ENCODE measurements at regions not wholly inside any gene's neighbourhood (a gene's known extent, or its start where the extent isn't known, plus 50 kb on each side); places are given as distances from the start of the nearest gene placed in this dataset.
"Not testable (repeated sequence)": the region's sequence is repeated elsewhere in the genome, so short reads cannot be mapped to it uniquely, and the experiment has no call there.

- Histone ChIP-seq H3K9me3 (no peaks in the 10 kb centered on the region), H3K4me3 (no peak overlapping the region), H3K4me1 (peaks cover 0 to 18% (median 6%) of the 10 kb centered on the region in 4 donors), H3K27me3 (no peaks in the 10 kb centered on the region), H3K36me3 (no peaks in the 10 kb centered on the region), H3K27ac (no peak overlapping the region)
- TF ChIP-seq CTCF (IDR thresholded peaks at IDR 0.05) = no peak
- TF ChIP-seq POLR2A (IDR thresholded peaks at IDR 0.05) = no peak
- TF ChIP-seq EP300 (IDR thresholded peaks at IDR 0.05; ENCODE audit: low read depth) = no peak
- whole genome bisulfite sequencing, 2 donors (ENCODE audit: low coverage in 1 of 2) = 75 to 86% methylated on average over 1 of the region's 1 CpG
- intact Hi-C loops (cut with DNase I; ENCODE audit: low total_unique reads) (no loop called here), in situ Hi-C loops (cut with MboI; ENCODE audit: low pct_ligation_motif_present in 1 of 4, low pct_unique_long_range_greater_than_20kb in 1 of 4, low sequenced_read_pairs in 3 of 4) (loop anchor here in 3 of 4 donors (25.0 kb wide), 2 partner anchors 138 to 687 kb away; partner anchors contain the start of gene ARHGAP27 (in 1 of the 3))
- DNase-seq = no peak
These were observed 84.8 kb upstream of the PLEKHM1 start for GRCh38 chr17:45575126-45575885.

DNA sequence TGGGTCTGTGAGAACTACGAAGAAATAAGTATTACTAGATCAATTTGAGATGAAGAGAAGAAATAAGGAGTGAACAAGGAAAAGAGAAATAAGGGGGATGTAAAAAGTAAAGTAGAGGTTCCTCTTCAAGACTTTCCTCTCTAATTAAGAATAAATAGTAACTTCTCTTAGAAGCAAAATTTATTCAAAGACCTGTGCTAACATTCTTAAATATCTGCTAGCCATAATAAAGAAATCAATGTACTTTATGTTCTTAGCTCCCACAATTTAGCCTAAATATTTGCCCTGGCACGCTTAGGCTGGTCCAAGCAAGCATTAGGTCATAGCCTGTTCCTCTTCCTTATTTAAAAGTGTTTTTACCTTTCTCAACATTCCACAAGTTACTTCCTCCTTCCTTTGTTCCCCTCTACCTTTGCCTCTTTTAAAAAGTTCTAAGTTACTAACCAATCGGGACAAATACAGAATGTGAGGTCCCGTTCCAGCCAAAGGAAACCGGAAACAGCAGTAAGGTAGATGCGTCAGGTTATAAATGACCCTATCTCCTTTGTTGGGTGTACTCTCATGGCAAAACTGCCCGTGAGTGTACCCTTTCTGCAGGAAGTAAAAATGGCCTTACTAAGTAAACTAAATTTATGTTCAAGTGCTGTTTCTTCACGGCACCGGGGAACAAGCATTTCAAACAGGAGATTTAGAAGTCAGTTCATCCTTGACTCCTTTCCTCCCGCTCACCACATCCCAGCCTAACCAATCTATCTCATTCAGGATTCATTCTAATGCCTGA, 86.2 kb upstream of the PLEKHM1 start:
- H3K27ac ChIP-seq = peak overlapping the region in 1 of 4 donors; percentile 24

DNA sequence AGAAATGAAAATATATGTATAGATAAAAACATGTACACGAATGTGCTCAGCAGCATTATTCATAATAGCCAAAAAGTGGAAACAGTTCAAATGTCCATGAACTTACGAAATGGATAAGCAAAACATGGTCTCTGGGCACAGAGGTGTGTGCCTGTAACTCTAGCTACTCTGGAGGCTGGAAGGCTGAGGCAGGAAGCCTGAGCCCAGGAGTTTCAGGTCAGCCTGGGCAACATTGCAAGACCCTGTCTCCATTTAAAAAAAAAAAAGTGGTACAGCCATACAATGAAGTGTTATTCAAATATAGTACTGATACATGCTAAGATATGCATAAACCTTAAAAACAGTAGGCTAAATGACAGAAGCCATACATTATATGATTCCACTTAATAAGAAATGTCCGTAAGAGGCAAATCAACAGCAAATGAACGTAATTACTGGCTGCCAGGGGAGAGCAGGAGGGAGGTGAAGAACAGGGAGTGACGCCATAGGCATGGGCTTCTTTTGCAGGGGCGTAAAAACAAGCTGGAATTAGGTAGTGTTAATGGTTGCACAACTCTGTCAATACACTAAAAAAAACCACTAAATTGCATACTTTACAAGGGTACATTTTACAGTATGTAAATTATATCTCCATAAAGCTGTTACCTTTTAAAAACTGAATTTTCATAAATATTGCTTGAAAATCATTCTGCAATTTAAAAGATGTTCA, 87.2 kb upstream of the PLEKHM1 start:
- Histone ChIP-seq H3K36me3 (no peaks in the 10 kb centered on the region), H3K27ac (no peak overlapping the region), H3K9me3 (no peaks in the 10 kb centered on the region), H3K4me1 (peaks cover 0 to 20% (median 8%) of the 10 kb centered on the region in 4 donors), H3K4me3 (no peak overlapping the region), H3K27me3 (no peaks in the 10 kb centered on the region)
- in situ Hi-C loops (cut with MboI; ENCODE audit: low pct_ligation_motif_present in 1 of 4, low pct_unique_long_range_greater_than_20kb in 1 of 4, low sequenced_read_pairs in 3 of 4) = loop anchor here in 3 of 4 donors (25.0 kb wide), 2 partner anchors 140 to 685 kb away; partner anchors contain the start of gene ARHGAP27 (in 1 of the 3)
- WGBS, 2 donors (ENCODE audit: low coverage in 1 of 2) = 79 to 84% methylated on average over 6 of the region's 6 CpGs
- TF ChIP-seq POLR2AphosphoS5 (IDR thresholded peaks at IDR 0.05) = no peak
- TF ChIP-seq EP300 (IDR thresholded peaks at IDR 0.05; ENCODE audit: low read depth) = no peak
- no peak for TF ChIP-seq POLR2A (IDR thresholded peaks at IDR 0.05)
- TF ChIP-seq CTCF (IDR thresholded peaks at IDR 0.05) = no peak
- no peak for DNase-seq
- intact Hi-C loops (cut with DNase I; ENCODE audit: low total_unique reads) = no loop called here

More for the DNA sequence above, 86.2 kb upstream of the PLEKHM1 start:
- intact Hi-C loops (cut with DNase I; ENCODE audit: low total_unique reads); DNase-seq; H3K36me3 ChIP-seq; H3K9me3 ChIP-seq; H3K27me3 ChIP-seq; H3K4me3 ChIP-seq: not testable (repeated sequence)
- in situ Hi-C loops (cut with MboI; ENCODE audit: low pct_ligation_motif_present in 1 of 4, low pct_unique_long_range_greater_than_20kb in 1 of 4, low sequenced_read_pairs in 3 of 4) = loop anchor here in 3 of 4 donors (25.0 kb wide), 2 partner anchors 139 to 686 kb away; partner anchors contain the start of gene ARHGAP27 (in 1 of the 3)
- WGBS, 2 donors (ENCODE audit: low coverage in 1 of 2) = 66 to 68% methylated on average over 10 of the region's 10 CpGs
- peaks cover 0 to 18% (median 6%) of the 10 kb centered on the region in 4 donors for H3K4me1 ChIP-seq

DNA sequence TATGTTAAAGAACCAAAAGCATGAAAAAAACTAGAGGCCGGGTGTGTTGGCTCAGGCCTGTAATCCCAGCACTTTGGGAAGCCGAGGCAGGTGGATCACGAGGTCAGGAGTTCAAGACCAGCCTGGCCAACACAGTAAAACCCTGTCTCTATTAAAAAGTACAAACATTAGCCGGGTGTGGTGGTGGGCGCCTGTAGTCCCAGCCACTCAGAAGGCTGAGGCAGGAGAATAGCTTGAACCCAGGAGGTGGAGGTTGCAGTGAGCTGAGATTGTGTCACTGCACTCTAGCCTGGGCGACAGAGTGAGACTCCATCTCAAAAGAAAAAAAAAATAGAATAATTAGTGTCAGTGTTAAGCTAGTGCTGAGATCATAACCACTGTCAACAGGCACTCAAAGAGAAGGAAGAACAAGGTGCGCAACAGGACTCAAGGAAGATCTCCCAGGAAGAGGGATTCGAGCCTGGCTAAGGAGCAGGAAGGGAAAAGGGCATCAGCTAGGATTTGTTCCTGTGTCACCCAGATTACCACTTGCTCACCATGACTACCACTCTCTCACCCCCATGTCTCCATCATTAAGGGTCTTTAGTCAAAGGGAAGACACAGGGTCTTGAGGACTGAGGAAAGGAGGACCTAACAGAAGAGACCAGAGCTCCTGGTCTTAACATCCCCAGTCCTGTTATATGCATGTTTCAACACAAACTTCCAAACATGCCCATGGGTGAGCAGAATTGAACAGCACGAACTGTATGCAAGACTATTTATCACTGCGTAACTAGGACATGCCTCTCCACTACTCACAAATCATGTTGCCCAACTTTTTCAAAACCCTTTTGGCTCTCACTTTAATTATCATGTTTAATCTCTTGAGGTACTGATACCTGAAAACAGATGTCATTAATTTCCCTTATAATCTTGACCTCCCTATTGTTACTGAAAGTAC, 88.3 kb upstream of the PLEKHM1 start:
- no peak for DNase-seq
- Histone ChIP-seq H3K27me3 (no peaks in the 10 kb centered on the region), H3K4me3 (no peak overlapping the region), H3K36me3 (no peaks in the 10 kb centered on the region), H3K9me3 (no peaks in the 10 kb centered on the region), H3K27ac (no peak overlapping the region), H3K4me1 (peaks cover 0 to 31% (median 18%) of the 10 kb centered on the region in 4 donors)
- in situ Hi-C loops (cut with MboI; ENCODE audit: low pct_ligation_motif_present in 1 of 4, low pct_unique_long_range_greater_than_20kb in 1 of 4, low sequenced_read_pairs in 3 of 4) = loop anchor here in 3 of 4 donors (25.0 kb wide), 2 partner anchors 141 to 684 kb away; partner anchors contain the start of gene ARHGAP27 (in 1 of the 3)
- intact Hi-C loops (cut with DNase I; ENCODE audit: low total_unique reads) = no loop called here
- 92% methylated on average over 8 to 10 of the region's 10 CpGs for WGBS, 2 donors (ENCODE audit: low coverage in 1 of 2)
- TF ChIP-seq POLR2A (IDR thresholded peaks at IDR 0.05) (no peak), CTCF (IDR thresholded peaks at IDR 0.05) (no peak), POLR2AphosphoS5 (IDR thresholded peaks at IDR 0.05) (no peak), EP300 (IDR thresholded peaks at IDR 0.05; ENCODE audit: low read depth) (no peak)

All from transverse colon (tissue), 4 donors.